CD4-positive, alpha-beta T cell treated with Interleukin-12 subunit alpha and Interleukin-12 subunit beta, for 1 hour (primary cell): ENCODE measurements at regions not wholly inside any gene's neighbourhood (a gene's known extent, or its start where the extent isn't known, plus 50 kb on each side); places are given as distances from the start of the nearest gene placed in this dataset.
"Not testable (repeated sequence)": the region's sequence is repeated elsewhere in the genome, so short reads cannot be mapped to it uniquely, and the experiment has no call there.

Experiments
- DNase-seq: peaks from one replicate; pipeline ENCODE4 v3.0.0-alpha.2; 2020

GRCh38 chr6:5896476-5897200 lies 110.1 kb downstream of the NRN1 start:
- no peak for DNase-seq

DNA sequence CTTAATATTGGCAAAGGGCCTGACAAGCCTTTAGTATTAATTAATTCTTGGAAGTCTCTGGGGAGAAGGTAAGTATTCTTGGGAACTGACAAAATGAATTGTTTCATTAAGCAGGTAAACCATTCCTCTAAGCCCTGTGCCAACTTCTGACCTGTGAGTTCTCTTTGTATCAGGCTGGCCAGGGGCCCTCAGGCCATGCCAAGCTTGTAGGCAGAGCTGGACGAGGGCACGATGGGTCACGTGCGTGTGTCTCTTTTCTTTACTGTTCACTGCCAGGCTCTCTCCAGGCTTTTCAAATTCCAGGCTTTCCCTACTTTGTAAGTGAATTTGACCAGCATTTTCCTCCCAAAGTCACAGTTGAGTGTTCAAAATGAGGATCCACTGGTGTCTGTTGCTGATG lies 112.4 kb downstream of the NRN1 start:
- no peak for DNase-seq

DNA sequence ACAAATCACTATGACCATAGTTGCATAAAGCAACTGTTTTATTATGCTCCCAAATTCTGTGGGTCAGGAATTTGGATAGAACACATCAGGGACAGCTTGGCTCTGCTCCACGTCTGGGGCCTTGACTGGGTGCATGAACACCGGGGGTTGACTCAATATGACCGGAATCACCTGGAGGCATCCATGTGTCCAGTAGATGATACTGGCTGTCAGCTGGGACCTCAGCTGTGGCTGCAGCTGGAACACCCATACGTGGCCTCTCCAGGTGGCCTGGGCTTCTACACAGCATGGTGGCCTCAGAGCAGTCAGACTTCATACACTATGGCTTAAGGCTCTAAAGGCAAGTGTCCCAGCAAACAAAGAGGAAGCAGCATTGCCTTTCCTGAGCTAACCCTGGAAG lies 113.4 kb downstream of the NRN1 start:
- DNase-seq = no peak

GRCh38 chr6:5892669-5893068 lies 114.1 kb downstream of the NRN1 start:
- DNase-seq = no peak

DNA sequence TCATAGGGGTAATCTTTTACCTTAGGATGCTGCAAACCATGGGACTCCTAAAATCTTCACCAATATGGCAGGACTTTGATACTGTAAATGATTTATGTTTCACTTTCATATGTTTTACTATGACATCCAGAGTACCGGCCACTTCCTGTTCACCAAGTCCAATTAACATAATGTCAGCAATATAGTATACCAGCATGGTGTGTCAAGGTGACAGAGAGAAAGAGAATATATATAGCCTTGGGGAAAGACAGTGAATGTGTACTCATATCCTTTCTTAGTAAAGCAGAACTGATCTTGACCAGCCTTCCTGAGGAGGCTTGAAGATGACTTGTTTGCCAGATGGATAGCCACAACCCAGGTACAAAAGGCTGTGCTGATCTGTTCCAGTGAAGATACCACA lies 127.9 kb downstream of the NRN1 start:
- no peak for DNase-seq

DNA sequence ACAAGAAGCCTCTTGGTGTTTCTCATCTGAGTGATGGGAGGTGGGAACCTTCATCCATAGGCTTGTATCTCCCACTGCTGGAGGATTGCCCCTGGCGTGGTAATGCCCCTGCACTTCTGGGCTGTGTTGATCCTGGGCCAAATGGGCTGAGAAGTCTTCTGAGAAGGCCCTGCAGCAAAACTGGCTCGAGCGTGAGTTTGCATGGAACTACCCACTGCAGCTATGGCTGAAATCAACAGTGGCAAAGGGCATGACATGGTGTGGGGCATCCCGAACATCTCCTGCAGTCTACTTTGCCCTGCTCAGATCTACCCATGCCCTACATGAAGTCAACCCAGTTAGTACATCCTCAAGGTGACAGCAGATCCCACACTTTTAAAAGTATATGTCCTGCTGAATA lies 130.6 kb downstream of the NRN1 start:
- no peak for DNase-seq

DNA sequence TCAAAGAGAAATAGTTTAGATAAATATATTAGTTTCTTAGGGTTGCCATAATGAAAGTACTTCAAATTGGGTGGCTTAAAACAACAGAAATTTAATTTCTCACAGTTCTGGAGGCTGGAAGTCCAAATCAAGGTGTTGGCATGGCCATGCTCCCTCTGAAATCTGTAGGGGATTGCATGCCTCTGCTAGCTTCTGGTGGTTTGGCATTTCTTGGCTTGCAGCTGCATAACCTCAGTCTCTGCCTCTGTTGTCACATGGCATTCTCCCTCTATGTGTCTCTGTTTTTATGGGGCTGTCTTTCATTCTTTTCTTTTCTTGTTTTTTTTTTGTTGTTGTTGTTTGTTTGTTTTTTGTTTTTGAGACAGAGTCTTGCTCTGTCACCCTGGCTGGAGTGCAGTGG lies 132.7 kb downstream of the NRN1 start:
- DNase-seq = not testable (repeated sequence)

GRCh38 chr6:5871296-5871695 lies 135.4 kb downstream of the NRN1 start:
- DNase-seq = no peak

GRCh38 chr6:5869676-5870075 lies 137.0 kb downstream of the NRN1 start:
- no peak for DNase-seq

DNA sequence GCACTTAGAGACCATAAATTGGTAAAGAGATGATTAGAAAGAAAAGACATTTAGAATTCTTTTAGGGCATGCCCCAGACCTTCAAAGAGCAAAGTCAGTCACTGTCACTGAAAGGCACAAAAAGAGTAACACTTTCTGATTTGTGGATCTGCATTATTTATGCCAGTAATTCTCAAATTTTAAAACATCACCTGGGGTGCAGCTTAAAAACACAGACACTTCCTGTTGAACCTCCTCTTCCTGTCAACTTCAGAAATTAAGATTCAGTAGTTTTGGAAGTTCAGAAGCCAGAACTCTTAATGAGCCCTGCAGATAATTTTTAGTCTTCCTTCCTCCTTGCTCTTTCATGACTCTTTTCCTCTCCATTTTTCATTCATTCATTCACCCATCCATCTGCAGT lies 137.5 kb downstream of the NRN1 start:
- DNase-seq = no peak

- DNase-seq = peak; percentile 42
Observed at GRCh38 chr6:5866547-5867051, 140.1 kb downstream of the NRN1 start.

DNA sequence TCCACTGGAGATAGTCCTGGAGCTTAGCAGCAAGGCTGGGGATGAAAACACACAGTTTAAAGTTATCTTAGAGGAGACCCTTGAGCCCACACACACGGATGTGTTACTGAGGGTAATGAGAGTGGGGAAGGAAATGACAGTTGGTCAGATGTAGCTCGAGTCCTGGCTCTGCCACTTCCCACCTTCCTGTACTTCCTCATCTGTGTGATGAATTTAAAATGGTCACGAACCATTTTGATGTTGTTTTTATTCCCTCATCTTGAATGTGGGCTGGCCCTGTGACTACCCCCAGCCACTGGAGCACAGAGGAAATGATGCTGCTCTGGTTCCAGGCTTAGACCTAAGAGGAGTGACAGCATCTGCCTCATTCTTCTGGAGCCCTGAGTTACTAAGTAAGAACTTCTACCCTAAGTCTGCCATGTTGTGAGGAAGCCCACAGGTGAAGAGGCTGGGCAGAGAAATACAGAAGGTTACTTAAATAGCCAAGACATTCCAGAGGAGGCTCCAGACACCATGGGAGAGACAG lies 141.2 kb downstream of the NRN1 start:
- DNase-seq = peak; percentile 16

DNA sequence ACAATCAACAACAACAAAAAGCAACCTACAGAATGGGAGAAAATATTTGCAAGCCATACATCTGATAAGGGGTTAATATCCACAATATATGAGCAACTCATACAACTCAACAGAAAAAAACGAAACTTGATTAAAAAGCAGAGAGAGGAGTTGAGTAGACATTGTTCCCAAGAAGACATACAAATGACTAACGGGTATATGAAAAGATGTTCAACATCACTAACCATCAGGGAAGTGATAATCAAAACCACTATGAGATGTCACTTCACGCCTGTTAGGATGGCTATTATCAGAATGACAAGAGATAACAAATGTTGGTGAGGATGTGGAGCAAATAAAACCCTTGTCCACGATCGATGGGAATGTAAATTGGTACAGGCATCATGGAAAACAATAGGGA lies 145.9 kb downstream of the NRN1 start:
- no peak for DNase-seq

DNA sequence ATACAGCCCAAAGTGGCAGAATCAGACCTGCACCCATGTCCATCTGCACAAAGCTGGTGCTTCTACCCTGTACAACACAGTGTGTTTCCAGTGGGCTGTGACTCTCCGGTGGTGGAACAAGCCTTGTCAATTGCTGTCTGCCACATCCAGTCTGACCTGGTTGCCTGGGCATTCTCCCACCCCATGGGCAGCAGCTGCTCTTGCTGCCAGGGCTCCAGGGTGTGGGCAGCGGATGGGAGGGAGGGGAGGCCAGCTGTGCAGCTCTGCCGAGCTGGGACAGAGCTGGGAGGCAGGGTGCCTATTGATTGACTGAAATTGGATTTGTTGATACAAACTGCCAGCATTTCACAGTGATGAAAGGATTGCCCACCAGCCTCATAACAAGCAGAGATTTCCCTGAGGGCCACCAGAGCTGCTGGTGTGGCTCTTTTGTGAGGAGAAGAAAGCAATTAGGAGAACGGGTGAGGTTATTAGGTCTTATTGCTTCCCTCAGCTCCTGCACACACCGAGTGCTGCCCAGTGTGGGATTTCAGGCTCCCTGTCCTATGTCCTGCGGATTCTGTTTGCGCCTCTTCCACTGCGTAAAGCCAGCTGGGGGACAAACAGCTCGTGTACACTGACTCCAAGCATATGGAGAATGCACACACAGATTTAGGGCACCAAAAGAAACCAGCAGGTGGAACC lies 150.8 kb downstream of the NRN1 start:
- no peak for DNase-seq

- no peak for DNase-seq
Observed at GRCh38 chr6:5854899-5855298, 151.8 kb downstream of the NRN1 start.

DNA sequence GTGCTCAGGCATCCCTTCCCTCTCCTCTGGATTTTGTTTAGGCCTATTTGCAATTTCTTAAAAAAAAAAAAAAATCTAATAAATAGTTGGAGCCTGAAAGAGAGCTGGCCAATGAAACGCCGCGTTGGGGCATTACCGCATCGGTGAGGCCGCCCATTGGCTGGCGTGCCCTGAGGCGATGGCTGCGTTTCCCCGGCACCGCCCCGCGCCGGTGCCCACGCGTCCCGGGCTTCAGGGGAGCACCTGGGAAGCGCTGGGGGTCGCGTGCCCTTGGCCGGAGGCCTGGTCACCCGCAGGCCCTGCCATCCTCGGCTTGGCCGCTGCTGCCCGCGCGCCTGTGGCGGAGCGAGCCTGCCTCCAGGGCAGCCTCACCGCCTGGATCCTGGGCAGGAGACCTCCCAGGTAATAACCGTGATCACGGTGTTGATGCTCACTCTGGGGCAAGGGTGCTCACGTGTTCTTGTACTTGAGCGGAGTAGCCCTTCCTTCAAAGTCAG lies 155.4 kb downstream of the NRN1 start:
- peak; percentile 80 for DNase-seq

- DNase-seq = no peak
Observed at GRCh38 chr6:5850848-5851255, 155.9 kb downstream of the NRN1 start.

DNA sequence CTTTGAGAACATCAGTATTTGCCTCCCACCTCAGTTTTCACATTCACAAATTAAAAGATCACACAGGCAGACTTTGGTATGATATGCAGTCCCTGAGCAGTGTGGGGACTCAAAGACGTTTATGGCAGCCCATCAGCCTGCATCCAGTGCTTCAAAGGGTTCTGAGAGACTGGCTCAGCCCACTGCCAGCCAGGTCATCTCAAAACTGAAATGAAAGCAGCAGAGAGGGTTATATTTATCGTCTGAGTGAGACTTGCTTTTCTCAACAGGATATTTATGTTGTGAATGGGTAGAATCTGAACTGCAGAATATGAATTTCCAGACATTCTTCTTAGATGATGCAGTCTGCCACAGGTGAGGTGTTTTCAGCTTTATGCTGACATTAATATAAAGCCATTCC lies 159.8 kb downstream of the NRN1 start:
- no peak for DNase-seq

- no peak for DNase-seq
Observed at GRCh38 chr6:5846335-5846734, 160.4 kb downstream of the NRN1 start.

GRCh38 chr6:5843078-5843477 lies 163.6 kb downstream of the NRN1 start:
- no peak for DNase-seq

DNA sequence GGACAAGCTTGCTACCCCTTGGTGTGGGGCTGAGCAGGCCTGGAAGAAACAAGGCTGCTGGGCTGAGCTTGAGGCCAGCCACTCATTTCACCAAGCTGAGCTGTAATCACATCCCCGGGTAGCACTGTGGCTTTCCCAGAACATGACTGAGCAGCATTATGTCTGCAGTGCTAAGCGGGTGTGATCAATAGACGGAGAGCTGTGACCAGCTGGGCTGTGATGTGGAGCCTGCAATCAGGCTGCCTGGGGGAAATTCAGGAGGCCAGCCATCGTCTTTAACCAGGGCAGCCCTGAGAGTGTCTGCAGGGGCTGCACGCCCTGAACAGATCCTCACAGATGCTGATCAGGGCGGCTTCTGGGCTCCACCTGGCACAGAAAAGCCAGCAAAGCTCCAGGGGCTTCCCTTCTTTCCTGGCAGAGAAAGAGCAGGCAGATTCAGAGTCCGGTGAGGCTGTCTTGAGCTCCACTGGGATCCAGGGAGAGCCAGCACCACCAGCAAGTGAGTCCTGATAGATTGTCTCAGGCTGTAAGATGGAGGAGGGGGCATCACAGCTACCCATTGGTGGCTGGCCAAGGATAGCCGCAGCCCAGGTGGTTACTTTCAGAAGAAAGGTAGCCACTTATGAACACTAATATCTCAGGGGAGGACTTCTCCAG lies 165.9 kb downstream of the NRN1 start:
- DNase-seq = no peak

DNA sequence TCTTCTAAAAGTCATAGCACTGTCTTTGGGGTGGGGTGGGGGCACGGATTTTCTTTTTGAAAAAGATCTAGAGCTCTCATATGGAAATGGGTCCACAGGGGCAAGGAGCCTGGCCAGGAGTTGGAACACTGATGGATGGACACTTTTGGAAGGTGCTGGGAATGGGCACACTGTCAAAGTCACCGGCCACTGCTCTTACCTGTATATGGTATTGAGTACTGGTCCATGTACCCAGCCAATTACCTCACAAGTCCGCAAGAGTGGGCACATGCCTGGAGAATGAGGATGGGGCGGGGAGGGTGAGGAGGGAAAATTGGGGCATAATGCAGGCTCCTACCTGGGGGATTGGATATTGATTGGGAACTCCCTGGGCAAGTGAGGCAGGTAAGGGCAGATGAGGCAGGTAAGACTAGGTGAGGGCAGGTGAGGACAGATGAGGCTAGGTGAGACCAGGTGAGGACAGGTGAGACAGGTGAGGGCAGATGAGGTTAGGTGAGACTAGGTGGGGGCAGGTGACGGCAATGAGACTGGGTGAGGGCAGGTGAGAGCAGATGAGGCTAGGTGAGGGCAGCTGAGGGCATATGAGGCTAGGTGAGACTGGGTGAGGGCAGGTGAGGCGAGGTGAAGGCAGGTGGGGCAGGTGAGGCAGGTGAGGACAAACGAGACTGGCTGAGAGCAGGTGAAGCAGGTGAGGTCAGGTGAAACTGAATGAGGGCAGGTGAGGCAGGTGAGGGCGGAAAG lies 167.9 kb downstream of the NRN1 start:
- DNase-seq = no peak

GRCh38 chr6:5837323-5837722 lies 169.4 kb downstream of the NRN1 start:
- no peak for DNase-seq
